ENCODE measurements at regions not wholly inside any gene's neighbourhood (a gene's known extent, or its start where the extent isn't known, plus 50 kb on each side); places are given as distances from the start of the nearest gene placed in this dataset.

- no peak overlapping the region for H3K4me3 ChIP-seq (ENCODE audit: low read depth, low read length)
- no peak for TF ChIP-seq CTCF (conservative IDR thresholded peaks at IDR 0.05; ENCODE audit: low read depth, low read length)
- no peak for DNase-seq (ENCODE audit: low read depth)
Observed at GRCh38 chr12:116403546-116403945, 126.1 kb upstream of the MED13L start.

- TF ChIP-seq CTCF (conservative IDR thresholded peaks at IDR 0.05; ENCODE audit: low read depth, low read length), result no peak
- H3K4me3 ChIP-seq (ENCODE audit: low read depth, low read length), result no peak overlapping the region
- no peak for DNase-seq (ENCODE audit: low read depth)
Observed at GRCh38 chr12:116404247-116404646, 126.8 kb upstream of the MED13L start.

GRCh38 chr12:116404913-116405611 is 127.6 kb upstream of the MED13L start:
- no peak overlapping the region for H3K4me3 ChIP-seq (ENCODE audit: low read depth, low read length)
- TF ChIP-seq CTCF (conservative IDR thresholded peaks at IDR 0.05; ENCODE audit: low read depth, low read length), result no peak
- no peak for DNase-seq (ENCODE audit: low read depth)

- DNase-seq (ENCODE audit: low read depth), result peak; percentile 81
- no peak for TF ChIP-seq CTCF (conservative IDR thresholded peaks at IDR 0.05; ENCODE audit: low read depth, low read length)
- H3K4me3 ChIP-seq (ENCODE audit: low read depth, low read length), result no peak overlapping the region
Observed at GRCh38 chr12:116406529-116406928, 129.0 kb upstream of the MED13L start.

- no peak for DNase-seq (ENCODE audit: low read depth)
- H3K4me3 ChIP-seq (ENCODE audit: low read depth, low read length), result no peak overlapping the region
- no peak for TF ChIP-seq CTCF (conservative IDR thresholded peaks at IDR 0.05; ENCODE audit: low read depth, low read length)
Observed at GRCh38 chr12:116408489-116409250, 131.2 kb upstream of the MED13L start.

GRCh38 chr12:116411977-116412376 is 134.5 kb upstream of the MED13L start:
- no peak for DNase-seq (ENCODE audit: low read depth)
- no peak for TF ChIP-seq CTCF (conservative IDR thresholded peaks at IDR 0.05; ENCODE audit: low read depth, low read length)

More at GRCh38 chr12:116411977-116412376, 134.5 kb upstream of the MED13L start:
- no peak overlapping the region for H3K4me3 ChIP-seq (ENCODE audit: low read depth, low read length)
